ENCODE measurements at regions not wholly inside any gene's neighbourhood (a gene's known extent, or its start where the extent isn't known, plus 50 kb on each side); places are given as distances from the start of the nearest gene placed in this dataset.

DNA sequence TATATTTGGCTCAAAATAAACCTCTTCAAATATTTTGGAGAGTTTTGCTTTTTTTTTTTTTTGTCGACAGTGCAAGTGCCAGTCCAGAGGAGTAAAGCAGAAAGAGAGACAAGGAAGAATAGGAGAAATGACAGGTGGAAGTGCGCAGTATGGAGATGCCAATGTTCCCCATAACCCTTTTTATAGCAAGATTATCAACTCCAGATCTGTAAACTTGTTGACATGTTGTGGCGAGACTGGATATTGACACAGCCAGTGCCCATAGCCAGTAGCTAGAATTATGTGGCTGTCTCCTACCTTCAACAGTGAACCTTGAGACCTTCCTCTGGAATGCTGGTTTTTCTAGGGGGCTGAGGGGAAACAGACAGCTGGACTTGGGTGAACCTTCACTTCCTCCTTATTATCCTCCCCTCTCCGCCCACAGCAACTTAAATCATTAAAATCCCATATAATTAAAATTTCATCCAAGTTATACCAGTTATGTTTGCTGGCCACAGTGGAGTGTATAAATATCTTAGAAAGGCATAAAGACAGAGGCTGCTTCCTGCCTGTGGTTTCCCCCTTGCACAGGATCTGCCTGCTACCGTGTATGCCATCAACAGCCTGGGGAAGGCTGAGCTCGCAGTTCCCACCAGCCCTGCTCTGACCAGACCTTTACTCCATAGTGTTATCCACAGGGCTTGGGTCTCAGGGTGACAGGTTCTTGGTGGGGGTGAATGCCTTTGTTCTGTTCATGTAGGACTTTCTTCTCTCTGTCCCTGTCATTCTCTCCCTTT is 112.3 kb upstream of the ANKH start:
- peak; percentile 36 for DNase-seq (ENCODE audit: low spot score)

DNA sequence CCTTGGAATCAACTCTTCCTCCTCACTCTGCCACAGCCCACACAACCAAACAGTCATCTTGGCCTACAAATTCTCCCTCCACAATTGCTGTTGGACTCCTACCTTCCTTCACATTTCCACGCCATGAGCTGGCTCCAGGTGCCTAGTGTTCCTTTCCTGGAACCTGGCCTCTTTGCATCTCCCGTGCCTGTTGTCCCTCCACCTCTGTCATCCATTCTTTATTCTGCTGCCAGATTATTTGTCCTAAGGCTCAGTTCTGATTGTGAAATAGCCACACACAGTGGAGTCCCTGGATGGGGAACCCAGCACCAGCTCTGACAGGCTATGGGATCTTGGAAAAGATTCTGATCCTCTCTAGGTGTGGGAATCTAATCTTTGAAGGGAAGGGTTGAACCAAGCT is 109.1 kb upstream of the ANKH start:
- DNase-seq (ENCODE audit: low spot score) = no peak

DNA sequence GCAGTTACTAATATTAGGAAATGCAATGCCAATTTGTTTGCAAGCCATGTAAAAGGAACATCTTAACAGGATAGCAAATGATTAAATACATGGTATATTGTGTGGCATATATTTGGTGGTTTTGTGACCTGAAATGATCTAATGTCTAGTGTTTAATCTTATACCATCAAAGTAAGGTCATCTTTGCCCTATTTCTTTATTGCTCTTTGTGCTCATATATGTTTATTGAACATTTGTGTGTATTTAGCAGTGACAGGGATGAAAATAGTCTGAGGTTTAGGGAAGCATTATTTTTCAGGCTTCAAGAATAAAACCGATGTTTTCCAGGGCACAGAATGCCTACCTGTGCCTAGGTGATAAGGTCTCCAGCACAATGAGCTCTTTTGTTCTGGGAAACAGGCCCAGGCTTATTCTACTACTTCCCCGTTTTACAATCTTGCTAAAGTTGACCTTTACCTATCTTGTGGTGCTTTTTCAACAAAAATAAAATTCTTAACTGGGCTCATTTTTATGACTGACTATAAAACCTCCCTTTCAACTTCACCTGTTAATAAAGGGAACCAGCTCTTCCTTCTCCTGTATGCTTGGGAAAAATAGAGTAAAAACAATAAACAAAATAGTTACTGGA is 105.6 kb upstream of the ANKH start:
- DNase-seq (ENCODE audit: low spot score) = peak; percentile 96

DNA sequence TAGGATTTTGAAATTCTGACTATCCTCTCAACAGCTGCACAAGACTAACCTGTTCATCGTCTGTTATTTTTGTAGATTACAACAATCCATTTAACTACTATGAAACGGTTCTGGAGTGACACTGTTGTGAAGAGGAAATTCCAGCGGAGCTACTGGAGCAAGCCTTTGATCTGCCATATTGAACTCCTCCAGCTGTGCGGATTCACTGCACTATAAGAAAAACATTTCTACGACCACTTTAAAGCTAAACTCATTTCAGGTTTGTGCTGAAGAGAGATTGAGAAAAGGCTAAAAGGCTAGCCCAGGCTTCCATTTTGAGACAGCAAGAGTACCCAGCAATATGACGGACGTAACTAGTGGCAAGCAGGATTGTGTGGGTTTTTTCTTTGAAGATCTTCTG is 104.9 kb upstream of the ANKH start:
- DNase-seq (ENCODE audit: low spot score) = no peak

DNA sequence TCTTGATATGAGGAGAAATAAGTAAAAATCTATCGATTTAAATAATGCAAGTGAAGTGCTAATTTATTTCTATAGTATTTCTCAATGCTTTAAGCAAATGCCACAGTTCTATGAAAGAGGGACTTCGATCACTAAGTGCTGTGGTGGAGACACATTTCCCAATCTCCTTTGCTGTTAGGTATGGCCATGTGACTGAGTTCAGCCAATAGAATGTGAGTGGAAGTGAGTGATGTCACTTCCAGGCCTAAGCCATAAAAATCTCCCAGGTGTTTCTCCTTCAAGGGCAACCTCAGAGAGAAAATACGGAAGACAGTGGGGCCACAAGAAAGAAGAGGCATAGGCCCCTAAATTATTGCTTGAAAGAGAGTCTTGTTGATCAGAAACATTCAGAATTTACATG is 100.3 kb upstream of the ANKH start:
- DNase-seq (ENCODE audit: low spot score) = no peak

DNA sequence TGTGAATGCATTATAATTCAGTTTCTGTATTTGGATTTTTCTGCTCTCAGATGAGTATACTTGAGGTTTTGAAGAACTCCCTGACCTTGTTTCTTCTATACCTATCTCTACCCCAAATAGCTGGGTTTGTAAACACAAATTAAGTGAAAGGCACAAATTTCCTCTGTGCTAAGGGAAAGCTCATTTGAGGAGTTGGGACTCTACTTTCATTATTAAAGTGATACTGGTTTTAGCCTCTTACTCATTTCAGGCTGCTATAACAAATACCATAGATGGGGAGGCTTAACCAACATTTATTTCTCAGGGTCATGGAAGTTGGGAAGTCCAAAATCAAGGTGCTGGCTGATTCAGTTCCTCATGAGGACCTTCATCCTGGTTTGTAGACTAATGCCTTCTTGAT is 97.2 kb upstream of the ANKH start:
- no peak for DNase-seq (ENCODE audit: low spot score)

DNA sequence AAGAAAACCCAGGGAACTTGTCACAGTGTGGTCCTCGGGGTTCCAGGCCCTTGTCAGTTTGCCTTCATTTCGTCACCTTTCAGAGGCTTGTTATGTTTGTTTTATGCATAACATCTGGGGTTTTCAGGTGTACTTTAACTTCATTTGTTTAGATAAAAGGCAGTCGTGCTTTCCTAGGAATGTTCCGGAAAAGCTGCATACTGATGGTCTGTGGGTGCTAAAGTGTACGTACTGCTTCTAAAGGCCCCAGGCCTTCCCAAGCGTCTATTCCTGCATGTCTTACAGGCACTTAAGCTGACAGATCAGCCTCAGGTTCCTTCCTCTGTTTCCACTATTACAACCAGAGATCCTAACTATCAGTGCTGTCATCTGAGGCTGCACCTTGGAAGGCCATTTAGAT is 95.6 kb upstream of the ANKH start:
- no peak for DNase-seq (ENCODE audit: low spot score)

DNA sequence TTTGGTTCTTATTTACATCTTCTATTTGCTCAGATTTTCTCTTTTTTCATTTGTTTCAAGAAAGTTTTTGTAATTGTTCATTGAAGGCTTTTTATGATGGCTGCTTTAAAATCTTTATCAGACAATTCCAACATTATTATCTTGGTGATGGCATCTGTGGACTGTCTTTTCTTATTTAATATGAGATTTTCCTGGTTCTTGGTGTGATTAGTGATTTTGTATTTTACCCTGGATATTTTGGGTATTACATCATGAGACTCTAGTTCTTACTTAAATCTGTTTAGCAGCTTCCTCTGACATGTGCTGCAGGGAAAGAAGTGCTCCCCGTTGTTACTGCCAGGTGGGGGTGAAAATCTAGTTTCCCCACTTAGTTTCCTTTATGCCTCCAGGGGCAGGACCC is 94.2 kb upstream of the ANKH start:
- no peak for DNase-seq (ENCODE audit: low spot score)

DNA sequence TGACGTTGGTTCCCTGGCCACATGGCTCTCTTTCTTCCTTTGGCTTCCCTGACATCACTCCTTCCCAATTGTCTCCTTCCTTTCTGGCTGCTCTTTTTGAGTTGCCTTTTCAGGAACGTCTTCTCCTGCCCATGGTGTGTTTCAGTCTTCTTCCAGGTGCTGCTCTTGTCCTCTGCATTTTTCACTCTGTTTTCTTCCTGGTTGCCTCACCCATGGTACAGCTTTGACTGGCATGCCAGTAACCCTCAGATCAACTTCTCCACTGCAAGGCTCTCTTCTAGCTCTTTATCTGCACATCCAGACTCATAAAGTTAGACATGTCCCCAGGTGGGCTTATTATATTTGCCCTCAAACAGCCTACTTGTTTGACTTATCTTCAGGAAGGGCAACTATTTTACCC is 91.0 kb upstream of the ANKH start:
- no peak for DNase-seq (ENCODE audit: low spot score)

DNA sequence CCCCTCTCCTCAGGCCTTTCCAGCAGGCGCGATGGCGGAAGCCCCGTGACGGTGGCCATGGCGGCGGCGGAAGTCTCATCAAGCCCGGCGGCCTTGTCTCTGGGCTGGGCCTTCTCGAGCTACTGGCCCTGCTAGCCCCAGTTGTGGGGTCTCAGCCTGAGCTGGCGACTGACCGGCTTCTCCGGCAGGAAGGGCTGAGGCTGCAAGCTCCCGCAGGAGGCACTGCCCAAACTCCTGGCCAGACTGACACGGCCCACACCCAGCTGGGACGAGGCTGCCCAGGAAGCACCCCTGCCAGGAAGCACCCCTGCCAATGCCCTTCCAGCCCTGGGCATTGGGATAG is 88.5 kb upstream of the ANKH start:
- no peak for DNase-seq (ENCODE audit: low spot score)

DNA sequence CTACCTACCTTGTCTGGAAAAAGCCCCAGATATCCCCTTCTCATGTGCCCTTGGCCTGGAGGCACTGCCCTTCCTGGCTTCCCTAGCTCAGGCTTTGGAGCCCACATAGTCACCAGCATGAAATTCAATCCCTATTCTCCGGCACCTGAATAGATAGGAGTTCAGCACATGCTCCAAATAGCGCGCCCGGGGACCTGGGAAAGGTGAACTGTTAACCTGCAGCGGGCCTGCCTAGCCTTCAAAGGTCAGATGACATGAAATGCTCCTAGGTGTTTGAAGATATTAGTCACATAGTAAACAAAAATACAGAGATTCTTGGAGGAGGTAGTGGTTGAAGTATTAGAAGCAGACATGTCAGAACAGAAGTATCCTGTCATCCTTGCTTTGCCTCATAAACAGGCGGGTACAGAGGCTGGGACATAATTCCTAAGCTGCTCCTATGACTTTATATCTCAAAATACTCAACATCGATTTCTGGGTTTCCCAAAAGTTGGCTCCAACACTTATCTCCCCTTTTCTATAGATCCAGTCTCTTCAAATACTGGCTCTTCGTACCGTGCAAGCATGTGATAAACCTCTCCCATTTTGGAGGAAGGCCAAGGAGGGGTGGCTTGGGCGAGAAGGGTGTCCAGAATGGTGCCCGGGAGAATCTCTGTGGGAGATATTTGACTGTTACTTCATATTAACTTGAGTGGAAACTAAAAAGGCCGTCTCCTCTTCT is 88.0 kb upstream of the ANKH start:
- peak; percentile 66 for DNase-seq (ENCODE audit: low spot score)

DNA sequence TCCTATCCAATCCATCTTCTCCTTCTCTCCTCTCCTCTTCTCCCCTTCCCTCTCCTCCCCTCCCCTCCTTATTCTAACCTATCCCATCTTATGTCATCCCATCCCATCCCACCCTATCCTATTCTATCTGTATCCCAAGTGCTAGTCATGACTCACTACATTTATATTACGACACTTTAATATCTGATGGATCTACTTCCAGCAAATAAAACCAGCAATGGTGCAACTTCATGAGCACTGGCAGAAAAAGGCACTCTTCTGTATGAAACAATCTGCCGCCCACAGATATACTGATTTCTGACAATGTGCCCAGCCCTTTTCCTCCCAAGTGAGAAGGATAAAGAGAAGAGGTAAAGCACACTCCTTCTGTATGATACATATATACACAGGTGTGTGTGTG is 86.6 kb upstream of the ANKH start:
- DNase-seq (ENCODE audit: low spot score) = peak; percentile 52

DNA sequence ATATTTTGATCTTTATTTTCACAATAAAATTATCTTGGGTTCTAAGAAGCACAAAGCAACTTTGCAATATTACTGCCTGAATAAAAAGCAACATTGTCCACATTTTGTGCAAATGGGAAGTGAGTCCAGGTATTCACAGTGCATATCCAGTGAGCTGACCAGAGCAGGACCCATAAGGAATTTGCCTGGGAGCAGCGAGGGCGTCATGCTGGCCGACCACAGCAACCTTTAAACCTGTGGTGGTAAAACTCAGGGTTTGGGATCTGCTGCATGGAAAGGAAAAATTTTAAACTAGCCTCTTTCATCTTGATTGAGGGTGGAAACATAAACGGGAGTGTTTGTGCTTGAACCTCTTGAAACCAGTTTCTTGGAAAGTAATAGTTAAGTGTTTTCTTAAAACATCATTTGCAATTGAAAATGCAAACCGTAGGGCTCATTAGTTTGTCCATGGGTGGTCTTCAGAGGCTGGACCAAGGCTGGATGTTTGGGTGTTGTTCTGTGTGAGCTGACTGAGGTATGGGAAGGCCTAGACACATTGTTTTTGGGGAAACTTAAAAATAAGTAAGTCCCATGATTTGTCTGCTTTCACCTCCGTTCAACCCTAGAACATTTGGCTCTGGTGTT is 85.0 kb upstream of the ANKH start:
- no peak for DNase-seq (ENCODE audit: low spot score)

DNA sequence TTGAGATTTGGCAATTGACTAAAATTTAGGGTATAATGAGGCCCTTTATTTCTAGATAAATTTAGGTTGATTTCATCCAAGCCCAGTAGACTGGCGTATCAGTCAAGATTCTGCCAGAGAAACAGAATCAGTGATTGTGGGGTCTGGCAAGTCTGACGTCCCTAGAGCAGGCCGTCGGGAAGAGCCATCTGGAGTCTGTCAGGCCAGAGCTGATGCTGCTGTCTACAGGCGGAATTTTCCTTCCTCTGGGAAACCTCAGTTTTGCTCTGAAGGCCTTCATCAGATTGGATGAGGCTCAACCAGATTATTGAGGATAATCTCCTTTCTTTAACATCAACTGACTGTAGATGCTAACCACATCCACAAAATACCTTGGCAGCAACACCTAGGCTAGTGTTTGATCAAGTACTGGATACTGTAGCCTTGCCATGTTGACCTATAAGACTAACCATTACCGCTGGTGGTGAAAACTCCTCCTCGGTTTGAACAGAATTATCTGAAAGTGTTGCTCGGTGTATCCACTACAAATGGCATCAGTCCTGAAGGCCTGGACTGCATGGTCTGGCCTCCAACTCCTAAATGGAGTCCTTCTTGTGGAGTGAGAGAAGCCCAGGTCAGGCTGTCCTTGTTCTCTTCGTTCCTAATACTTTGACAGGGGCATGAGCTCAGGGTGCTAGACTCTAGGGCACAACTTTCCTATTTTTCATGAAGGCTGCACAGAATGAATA is 83.2 kb upstream of the ANKH start:
- no peak for DNase-seq (ENCODE audit: low spot score)

DNA sequence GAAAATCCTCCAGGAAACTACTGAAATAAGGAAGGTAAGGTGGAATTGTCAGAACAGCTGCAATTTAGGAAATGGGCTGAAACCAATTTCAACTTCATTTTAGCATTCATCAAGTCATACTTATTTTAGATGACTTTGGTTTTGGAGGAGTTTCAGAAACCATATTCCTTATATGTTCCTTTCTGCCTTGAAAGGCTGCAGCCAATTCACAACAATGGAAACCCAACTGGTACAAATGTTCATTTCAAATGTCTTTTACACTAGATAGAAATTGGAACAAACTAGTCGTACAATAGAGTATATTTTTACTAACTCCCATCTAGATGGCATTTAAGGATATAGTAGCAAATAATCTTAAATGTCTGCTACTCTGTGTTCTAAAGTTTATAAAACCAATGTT is 82.6 kb upstream of the ANKH start:
- DNase-seq (ENCODE audit: low spot score) = no peak

DNA sequence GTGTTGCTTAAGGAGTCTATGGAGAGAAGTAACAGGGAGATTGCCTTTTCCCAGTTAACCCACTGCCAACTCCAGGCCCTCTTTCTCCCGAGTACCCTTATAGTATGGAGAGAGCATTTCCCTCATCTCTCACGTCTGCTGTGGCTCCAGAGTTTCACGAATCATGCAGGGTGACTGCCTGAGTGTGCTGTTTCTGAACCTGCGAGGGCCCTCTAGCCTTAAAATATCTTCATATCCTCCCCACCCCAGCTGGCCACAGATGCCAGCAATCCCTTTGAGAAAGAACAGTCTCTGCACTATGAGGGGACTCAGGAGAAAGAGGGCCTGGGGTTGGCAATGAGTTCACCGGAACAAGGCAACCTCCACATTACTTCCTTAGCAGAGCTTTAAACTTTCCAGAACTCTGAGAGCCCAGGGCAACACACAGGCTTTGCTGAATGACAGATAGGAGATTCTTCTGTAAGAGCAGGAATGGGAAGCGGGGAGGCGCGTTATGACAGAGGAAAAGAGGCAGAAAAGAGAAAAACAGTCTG is 81.6 kb upstream of the ANKH start:
- no peak for DNase-seq (ENCODE audit: low spot score)

DNA sequence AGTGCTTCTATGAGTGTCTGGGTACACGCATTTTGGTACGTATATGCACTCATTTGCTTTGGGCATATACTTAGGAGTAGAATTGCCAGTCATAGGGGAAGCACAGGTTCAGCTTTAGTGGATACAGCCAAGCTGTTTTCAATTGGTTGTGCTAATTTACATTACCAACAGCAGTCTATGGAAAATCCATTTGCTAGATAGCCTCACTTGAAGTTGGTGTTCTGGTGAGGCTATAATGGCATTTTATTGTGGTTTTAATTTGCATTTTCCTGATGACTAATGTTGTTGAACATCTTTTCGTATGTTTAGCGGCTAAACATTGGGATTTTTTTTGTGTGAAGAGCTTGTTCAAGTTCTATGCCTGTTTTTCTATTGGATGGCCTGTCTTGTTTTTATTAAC is 76.8 kb upstream of the ANKH start:
- DNase-seq (ENCODE audit: low spot score) = no peak

DNA sequence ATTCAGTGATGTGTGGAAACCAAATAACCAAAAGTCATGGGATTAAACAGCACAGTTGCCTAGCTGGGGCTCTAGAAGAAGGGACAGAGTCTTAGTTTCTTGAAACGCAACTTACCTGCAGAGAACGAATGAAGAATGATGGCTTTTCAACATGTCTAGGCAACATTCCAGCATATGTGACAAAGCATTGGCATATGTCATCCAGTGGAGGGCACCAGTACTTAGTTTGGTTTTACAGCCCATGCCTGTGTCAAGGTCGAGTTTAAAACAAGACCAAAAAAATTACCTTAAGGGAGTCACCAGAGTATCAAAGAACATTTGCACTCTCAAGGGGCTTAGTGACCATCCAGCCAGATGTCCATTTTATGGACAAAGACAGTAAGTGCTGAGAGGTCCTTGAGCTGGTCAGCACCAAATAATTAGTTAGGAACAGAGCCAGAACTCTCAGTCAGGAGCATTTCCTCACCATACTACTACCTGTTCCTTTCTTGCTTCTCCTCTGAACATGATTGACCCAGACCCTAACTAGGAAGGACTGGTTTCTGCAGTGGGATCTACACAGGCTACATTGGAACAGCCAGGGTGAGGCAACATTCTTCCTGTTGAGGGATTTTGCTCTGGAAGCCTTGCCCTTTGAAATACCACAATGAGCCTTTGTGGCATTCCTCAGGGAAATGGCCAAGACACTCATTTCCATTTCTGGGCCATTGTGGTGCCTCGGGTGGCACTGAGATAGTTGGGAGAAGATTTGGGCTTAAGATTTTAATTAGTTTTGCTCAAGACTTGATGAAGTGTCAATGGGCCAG is 75.4 kb upstream of the ANKH start:
- DNase-seq (ENCODE audit: low spot score) = peak; percentile 72

DNA sequence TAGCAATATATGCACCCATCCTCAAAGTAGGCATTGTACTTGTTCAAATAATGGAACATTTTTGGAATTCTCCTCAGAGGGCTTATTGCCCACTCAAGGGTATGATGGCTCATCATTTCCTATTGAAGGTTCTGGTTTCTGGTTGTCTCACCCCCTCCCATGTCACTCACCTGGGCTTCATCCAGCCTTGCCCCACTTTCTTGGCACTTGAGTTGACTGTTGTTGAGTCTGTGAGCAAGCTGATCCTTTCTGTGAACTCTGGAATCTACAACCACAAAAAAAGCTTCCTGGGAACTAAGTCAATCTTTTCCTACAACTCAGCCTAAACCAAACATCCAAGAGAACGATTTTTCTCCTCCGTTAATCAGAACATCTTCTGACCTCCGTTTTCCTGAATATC is 73.9 kb upstream of the ANKH start:
- no peak for DNase-seq (ENCODE audit: low spot score)

DNA sequence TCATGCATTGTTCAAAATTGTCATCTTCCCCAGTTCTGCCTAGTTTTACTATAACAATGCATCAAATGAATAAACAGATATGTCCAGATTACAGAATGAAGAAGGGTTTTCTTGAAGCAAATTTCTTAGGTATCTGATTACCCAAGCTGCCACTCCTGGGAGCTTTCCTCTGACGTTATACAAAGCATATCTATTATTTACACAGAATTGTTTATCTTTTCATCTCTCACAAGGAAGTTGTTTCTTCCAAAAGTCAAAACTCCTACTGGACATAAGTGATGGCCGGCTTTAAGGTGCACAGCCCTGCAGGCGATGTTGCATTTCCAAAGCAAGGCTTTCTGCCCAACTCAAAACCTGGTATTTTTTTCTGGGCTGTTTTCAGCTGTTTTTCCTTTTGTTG is 73.4 kb upstream of the ANKH start:
- peak; percentile 19 for DNase-seq (ENCODE audit: low spot score)

DNA sequence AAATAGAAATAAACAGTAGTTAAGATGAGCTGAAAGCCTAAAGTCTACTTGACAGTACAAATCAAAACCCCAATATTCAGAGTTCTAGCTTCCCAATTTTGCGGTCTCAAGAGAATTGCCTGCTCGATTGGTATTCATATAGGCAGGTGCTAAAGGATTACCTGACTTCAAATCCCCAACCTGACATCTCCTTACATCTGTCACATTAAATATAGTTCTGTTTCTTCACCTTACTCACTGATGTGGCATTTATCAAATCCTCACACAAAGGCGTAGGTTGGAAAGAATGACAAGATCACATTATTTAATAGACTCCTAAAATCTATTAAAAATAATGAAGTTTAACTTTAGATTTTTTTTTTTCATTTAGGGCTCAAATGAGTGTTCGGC is 72.8 kb upstream of the ANKH start:
- DNase-seq (ENCODE audit: low spot score) = no peak
